Activated naive CD4-positive, alpha-beta T cell treated with anti-CD3 and anti-CD28 coated beads, Interleukin-2, amount 50 U/mL, for 16 hours (primary cell): ENCODE measurements at regions not wholly inside any gene's neighbourhood (a gene's known extent, or its start where the extent isn't known, plus 50 kb on each side); places are given as distances from the start of the nearest gene placed in this dataset.
"Not testable (repeated sequence)": the region's sequence is repeated elsewhere in the genome, so short reads cannot be mapped to it uniquely, and the experiment has no call there.

Experiments used
- DNase-seq: peaks from one replicate; pipeline ENCODE4 v3.0.0-alpha.2; 2020

GRCh38 chr12:128109636-128110035 is 157.3 kb upstream of the TMEM132C start:
- DNase-seq, result no peak

GRCh38 chr12:128111333-128111732 is 155.6 kb upstream of the TMEM132C start:
- no peak for DNase-seq

GRCh38 chr12:128111951-128112350 is 155.0 kb upstream of the TMEM132C start:
- no peak for DNase-seq

GRCh38 chr12:128113250-128113649 is 153.7 kb upstream of the TMEM132C start:
- DNase-seq, result not testable (repeated sequence)

- DNase-seq, result no peak
Observed at GRCh38 chr12:128114485-128114884, 152.5 kb upstream of the TMEM132C start.

GRCh38 chr12:128116537-128116936 is 150.4 kb upstream of the TMEM132C start:
- DNase-seq, result no peak

- DNase-seq, result no peak
Observed at GRCh38 chr12:128120035-128120434, 146.9 kb upstream of the TMEM132C start.

- DNase-seq, result no peak
Observed at GRCh38 chr12:128121424-128121823, 145.5 kb upstream of the TMEM132C start.

GRCh38 chr12:128123096-128123495 is 143.9 kb upstream of the TMEM132C start:
- DNase-seq, result no peak

- DNase-seq, result no peak
Observed at GRCh38 chr12:128131955-128132354, 135.0 kb upstream of the TMEM132C start.

GRCh38 chr12:128133321-128134073 is 133.5 kb upstream of the TMEM132C start:
- no peak for DNase-seq

- no peak for DNase-seq
Observed at GRCh38 chr12:128137140-128137539, 129.8 kb upstream of the TMEM132C start.

GRCh38 chr12:128138125-128138524 is 128.8 kb upstream of the TMEM132C start:
- DNase-seq, result no peak

- no peak for DNase-seq
Observed at GRCh38 chr12:128140551-128140950, 126.4 kb upstream of the TMEM132C start.

- DNase-seq, result no peak
Observed at GRCh38 chr12:128150961-128151360, 116.0 kb upstream of the TMEM132C start.

GRCh38 chr12:128155571-128155970 is 111.4 kb upstream of the TMEM132C start:
- no peak for DNase-seq

- DNase-seq, result no peak
Observed at GRCh38 chr12:128163086-128163485, 103.9 kb upstream of the TMEM132C start.

- no peak for DNase-seq
Observed at GRCh38 chr12:128164533-128164932, 102.4 kb upstream of the TMEM132C start.

GRCh38 chr12:128165387-128165786 is 101.6 kb upstream of the TMEM132C start:
- DNase-seq, result no peak

GRCh38 chr12:128168273-128168672 is 98.7 kb upstream of the TMEM132C start:
- no peak for DNase-seq

GRCh38 chr12:128170181-128170580 is 96.8 kb upstream of the TMEM132C start:
- DNase-seq, result no peak

- no peak for DNase-seq
Observed at GRCh38 chr12:128178565-128178964, 88.4 kb upstream of the TMEM132C start.

- no peak for DNase-seq
Observed at GRCh38 chr12:128178966-128179365, 88.0 kb upstream of the TMEM132C start.

GRCh38 chr12:128180166-128180565 is 86.8 kb upstream of the TMEM132C start:
- no peak for DNase-seq

- no peak for DNase-seq
Observed at GRCh38 chr12:128190052-128190451, 76.9 kb upstream of the TMEM132C start.
